ENCODE measurements at regions not wholly inside any gene's neighbourhood (a gene's known extent, or its start where the extent isn't known, plus 50 kb on each side); places are given as distances from the start of the nearest gene placed in this dataset.
"Not testable (repeated sequence)": the region's sequence is repeated elsewhere in the genome, so short reads cannot be mapped to it uniquely, and the experiment has no call there.

DNA sequence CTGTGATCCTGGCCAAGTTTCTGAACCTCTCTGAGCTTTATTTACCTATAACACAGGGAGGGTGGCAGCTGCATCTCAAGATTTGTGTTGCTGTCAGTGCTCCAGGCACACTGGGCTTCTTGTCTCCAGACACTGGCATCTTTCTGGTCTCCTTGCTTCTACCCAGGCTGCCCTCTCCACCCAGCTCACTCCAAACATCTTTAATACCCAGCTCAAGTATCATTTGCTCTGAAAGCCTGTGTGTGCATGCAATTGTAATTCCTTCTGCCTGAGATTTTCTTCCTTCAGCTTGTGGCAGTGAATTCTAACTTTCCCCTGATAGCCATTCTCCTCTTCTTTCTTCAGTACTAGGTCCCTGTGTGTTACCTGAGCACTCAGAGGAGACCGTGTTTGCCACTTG is 50.7 kb upstream of the USP7 start:
- Histone ChIP-seq H3K36me3 (ENCODE audit: control insufficient read depth in 2 of 2, extremely low read depth in 1 of 2, insufficient read depth in 1 of 2, low read length in 1 of 2) (no peaks in the 10 kb centered on the region), H3K4me3 (ENCODE audit: control insufficient read depth in 1 of 2, extremely low read depth in 1 of 2, low read length in 1 of 2) (no peak overlapping the region), H3K27ac (ENCODE audit: low read length) (no peak overlapping the region), H3K4me1 (ENCODE audit: control insufficient read depth in 1 of 2, extremely low read depth in 1 of 2, insufficient read depth in 2 of 2, low read length in 2 of 2) (no peaks in the 10 kb centered on the region), H3K27me3 (replicated peaks in 1 of 2; ENCODE audit: control insufficient read depth in 2 of 2, extremely low read depth in 1 of 2, insufficient read depth in 2 of 2, low read length in 1 of 2) (peaks cover 0 to 42% of the 10 kb centered on the region in 2 experiments), H3K9me3 (no peaks in the 10 kb centered on the region)
- ChIA-PET CTCF (interaction anchor here in 1 of 2 donors (0.8 kb wide), 1 partner anchor 78 kb away, joined by 3 read pairs; no protein-coding TSS in a partner anchor), POLR2A (no interaction called here)
- Mint-ChIP-seq H3K27ac (no peak overlapping the region), H3K36me3 (peaks cover 3% of the 10 kb centered on the region), H3K27me3 (peaks cover 10 to 20% of the 10 kb centered on the region in 2 donors), H3K4me3 (no peak overlapping the region), H3K9me3 (peaks cover 5 to 7% (median 7%) of the 10 kb centered on the region in 3 donors), H3K4me1 (peaks cover 0 to 4% (median 0%) of the 10 kb centered on the region in 3 donors)
- 100% methylated on average over 1 of the region's 1 CpG for WGBS (ENCODE audit: insufficient coverage)
- ATAC-seq (replicated peaks in 1 of 4): no peak
- DNase-seq: no peak

DNA sequence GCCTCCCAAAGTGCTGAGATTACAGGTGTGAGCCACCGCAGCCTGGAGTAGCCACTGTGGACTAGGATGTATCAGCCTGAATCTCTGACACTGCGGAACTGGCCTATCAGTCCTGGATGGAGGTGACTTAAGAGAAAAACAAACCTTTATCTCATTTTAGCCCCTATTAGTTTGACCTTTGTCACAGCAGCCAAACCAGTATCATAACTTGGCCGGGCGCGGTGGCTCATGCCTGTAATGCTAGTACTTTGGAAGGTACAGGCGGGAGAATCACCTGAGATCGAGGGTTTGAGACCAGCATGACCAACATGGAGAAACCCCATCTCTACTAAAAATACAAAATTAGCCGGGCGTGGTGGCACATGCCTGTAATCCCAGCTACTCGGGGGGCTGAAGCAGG is 51.8 kb upstream of the USP7 start:
- Mint-ChIP-seq H3K27me3 (peaks cover 10 to 20% of the 10 kb centered on the region in 2 donors), H3K9me3 (peaks cover 5 to 7% (median 7%) of the 10 kb centered on the region in 3 donors), H3K36me3 (peaks cover 3% of the 10 kb centered on the region), H3K27ac (no peak overlapping the region), H3K4me3 (no peak overlapping the region), H3K4me1 (peaks cover 0 to 4% (median 0%) of the 10 kb centered on the region in 3 donors)
- ChIA-PET CTCF (no interaction called here), POLR2A (no interaction called here)
- H3K9me3 ChIP-seq: no peaks in the 10 kb centered on the region
- ATAC-seq (replicated peaks in 1 of 4) (no peak), DNase-seq (no peak)
- no CpG with 5 or more reads among the region's 10 CpGs for WGBS (ENCODE audit: insufficient coverage)
- peaks cover 0 to 38% of the 10 kb centered on the region in 2 experiments for H3K27me3 ChIP-seq (replicated peaks in 1 of 2; ENCODE audit: control insufficient read depth in 2 of 2, extremely low read depth in 1 of 2, insufficient read depth in 2 of 2, low read length in 1 of 2)
- no peak overlapping the region for H3K4me3 ChIP-seq (ENCODE audit: control insufficient read depth in 1 of 2, extremely low read depth in 1 of 2, low read length in 1 of 2)
- no peak overlapping the region for H3K27ac ChIP-seq (ENCODE audit: low read length)
- no peaks in the 10 kb centered on the region for H3K36me3 ChIP-seq (ENCODE audit: control insufficient read depth in 2 of 2, extremely low read depth in 1 of 2, insufficient read depth in 1 of 2, low read length in 1 of 2)
- H3K4me1 ChIP-seq (ENCODE audit: control insufficient read depth in 1 of 2, extremely low read depth in 1 of 2, insufficient read depth in 2 of 2, low read length in 2 of 2): no peaks in the 10 kb centered on the region

GRCh38 chr16:9016005-9016404 is 52.3 kb upstream of the USP7 start:
- POLR2A ChIA-PET; H3K36me3 ChIP-seq (ENCODE audit: control insufficient read depth in 2 of 2, extremely low read depth in 1 of 2, insufficient read depth in 1 of 2, low read length in 1 of 2); H3K4me1 Mint-ChIP-seq; H3K9me3 Mint-ChIP-seq; H3K4me3 ChIP-seq (ENCODE audit: control insufficient read depth in 1 of 2, extremely low read depth in 1 of 2, low read length in 1 of 2); H3K4me1 ChIP-seq (ENCODE audit: control insufficient read depth in 1 of 2, extremely low read depth in 1 of 2, insufficient read depth in 2 of 2, low read length in 2 of 2); H3K36me3 Mint-ChIP-seq; DNase-seq; H3K27ac ChIP-seq (ENCODE audit: low read length); H3K9me3 ChIP-seq; ATAC-seq (replicated peaks in 1 of 4); H3K27ac Mint-ChIP-seq; H3K4me3 Mint-ChIP-seq: not testable (repeated sequence)
- peaks cover 0 to 38% of the 10 kb centered on the region in 2 experiments for H3K27me3 ChIP-seq (replicated peaks in 1 of 2; ENCODE audit: control insufficient read depth in 2 of 2, extremely low read depth in 1 of 2, insufficient read depth in 2 of 2, low read length in 1 of 2)
- H3K27me3 Mint-ChIP-seq: peaks cover 10 to 20% of the 10 kb centered on the region in 2 donors
- WGBS (ENCODE audit: insufficient coverage): no CpG with 5 or more reads among the region's 1 CpG
- CTCF ChIA-PET: interaction anchor here in 1 of 2 donors (0.7 kb wide), 2 partner anchors 18 to 37 kb away, joined by 5 to 6 read pairs; no protein-coding TSS in a partner anchor

GRCh38 chr16:9016824-9017223 is 53.1 kb upstream of the USP7 start:
- Histone ChIP-seq H3K9me3 (no peaks in the 10 kb centered on the region), H3K4me1 (ENCODE audit: control insufficient read depth in 1 of 2, extremely low read depth in 1 of 2, insufficient read depth in 2 of 2, low read length in 2 of 2) (no peaks in the 10 kb centered on the region), H3K27ac (ENCODE audit: low read length) (no peak overlapping the region), H3K27me3 (replicated peaks in 1 of 2; ENCODE audit: control insufficient read depth in 2 of 2, extremely low read depth in 1 of 2, insufficient read depth in 2 of 2, low read length in 1 of 2) (peaks cover 0 to 33% of the 10 kb centered on the region in 2 experiments), H3K4me3 (ENCODE audit: control insufficient read depth in 1 of 2, extremely low read depth in 1 of 2, low read length in 1 of 2) (no peak overlapping the region), H3K36me3 (ENCODE audit: control insufficient read depth in 2 of 2, extremely low read depth in 1 of 2, insufficient read depth in 1 of 2, low read length in 1 of 2) (no peaks in the 10 kb centered on the region)
- no peak for DNase-seq
- peaks cover 0 to 4% (median 0%) of the 10 kb centered on the region in 3 donors for H3K4me1 Mint-ChIP-seq
- CTCF ChIA-PET: interaction anchor here (0.6 to 0.7 kb wide), 3 partner anchors 13 to 36 kb away, joined by 4 to 6 read pairs (median 5); no protein-coding TSS in a partner anchor
- no peak for ATAC-seq (replicated peaks in 1 of 4)
- H3K27ac Mint-ChIP-seq: no peak overlapping the region
- H3K27me3 Mint-ChIP-seq: peaks cover 10 to 20% of the 10 kb centered on the region in 2 donors
- H3K36me3 Mint-ChIP-seq: peaks cover 3% of the 10 kb centered on the region
- 50% methylated on average over 3 of the region's 3 CpGs for WGBS (ENCODE audit: insufficient coverage)
- H3K4me3 Mint-ChIP-seq: no peak overlapping the region
- POLR2A ChIA-PET: no interaction called here
- H3K9me3 Mint-ChIP-seq: peaks cover 5 to 7% (median 7%) of the 10 kb centered on the region in 3 donors

DNA sequence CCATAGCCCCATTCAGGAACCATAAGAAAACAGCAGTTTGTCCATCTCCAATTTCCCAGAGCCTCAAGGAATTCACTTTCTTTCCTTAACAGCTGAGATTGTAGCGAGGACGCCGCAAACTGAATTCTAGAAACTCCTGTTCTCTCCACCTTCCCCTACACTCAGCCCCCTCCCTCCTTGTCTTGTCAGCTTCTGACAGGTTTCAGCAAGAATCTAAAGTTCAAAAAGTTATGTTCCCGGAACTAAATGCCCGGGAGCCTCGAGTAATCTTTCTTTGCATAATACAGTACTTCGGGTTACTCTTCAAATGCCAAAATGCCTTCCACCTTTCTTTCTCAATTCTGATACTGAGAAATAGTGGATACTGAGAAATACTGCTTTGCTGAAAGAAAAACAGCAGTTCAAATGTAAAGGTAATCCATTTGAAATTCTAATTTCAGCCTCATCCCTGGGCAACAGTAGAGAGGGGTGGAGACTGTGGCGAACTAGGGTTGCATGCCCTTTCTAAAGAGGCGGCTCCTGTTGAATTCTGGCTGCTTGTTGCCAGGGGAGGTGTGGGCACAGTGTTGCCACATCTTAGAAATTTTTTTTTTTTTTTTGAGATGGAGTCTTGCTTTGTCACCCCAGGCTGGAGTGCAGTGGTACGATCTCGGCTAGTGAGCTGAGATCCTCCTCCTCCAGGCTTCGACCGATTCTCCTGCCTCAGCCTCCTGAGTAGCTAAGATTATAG is 63.5 kb upstream of the USP7 start:
- no peak overlapping the region for H3K27ac ChIP-seq (ENCODE audit: low read length)
- no peaks in the 10 kb centered on the region for H3K4me1 ChIP-seq (ENCODE audit: control insufficient read depth in 1 of 2, extremely low read depth in 1 of 2, insufficient read depth in 2 of 2, low read length in 2 of 2)
- Mint-ChIP-seq H3K36me3 (no peaks in the 10 kb centered on the region), H3K4me1 (no peaks in the 10 kb centered on the region), H3K27me3 (peaks cover 2 to 3% of the 10 kb centered on the region in 2 donors), H3K4me3 (no peak overlapping the region), H3K27ac (no peak overlapping the region), H3K9me3 (no peaks in the 10 kb centered on the region)
- H3K27me3 ChIP-seq (replicated peaks in 1 of 2; ENCODE audit: control insufficient read depth in 2 of 2, extremely low read depth in 1 of 2, insufficient read depth in 2 of 2, low read length in 1 of 2): peaks cover 0 to 6% of the 10 kb centered on the region in 2 experiments
- ChIA-PET CTCF (interaction anchor here in 1 of 2 donors (0.6 kb wide), 1 partner anchor 104 kb away, joined by 5 read pairs; no protein-coding TSS in a partner anchor), POLR2A (interaction anchor here in 1 of 2 donors (0.7 to 0.8 kb wide), 2 partner anchors 117 to 144 kb away, joined by 3 read pairs; no protein-coding TSS in a partner anchor)
- H3K36me3 ChIP-seq (ENCODE audit: control insufficient read depth in 2 of 2, extremely low read depth in 1 of 2, insufficient read depth in 1 of 2, low read length in 1 of 2): no peaks in the 10 kb centered on the region
- no peak overlapping the region for H3K4me3 ChIP-seq (ENCODE audit: control insufficient read depth in 1 of 2, extremely low read depth in 1 of 2, low read length in 1 of 2)
- DNase-seq (no peak), ATAC-seq (replicated peaks in 1 of 4) (no peak)
- WGBS (ENCODE audit: insufficient coverage): 89% methylated on average over 4 of the region's 13 CpGs
- H3K9me3 ChIP-seq: no peaks in the 10 kb centered on the region

DNA sequence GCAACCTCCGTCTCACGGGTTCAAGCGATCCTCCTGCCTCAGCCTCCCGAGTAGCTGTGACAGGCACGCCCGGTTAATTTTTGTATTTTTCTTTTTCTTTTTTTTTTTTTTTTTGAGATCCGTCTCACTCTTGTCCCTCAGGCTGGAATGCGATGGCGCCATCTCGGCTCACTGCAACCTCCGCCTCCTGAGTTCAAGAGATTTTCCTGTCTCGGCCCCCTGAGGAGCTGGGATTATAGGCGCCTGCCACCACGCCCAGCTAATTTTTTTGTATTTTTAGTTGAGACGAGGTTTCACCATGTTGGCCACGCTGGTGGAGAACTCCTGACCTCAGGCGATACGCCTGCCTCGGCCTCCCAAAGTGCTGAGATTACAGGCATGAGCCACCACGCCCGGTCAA is 63.0 kb upstream of the HAPSTR1 start:
- H3K9me3 ChIP-seq; H3K4me3 Mint-ChIP-seq; H3K27ac ChIP-seq (ENCODE audit: low read length); H3K9me3 Mint-ChIP-seq; H3K36me3 ChIP-seq (ENCODE audit: control insufficient read depth in 2 of 2, extremely low read depth in 1 of 2, insufficient read depth in 1 of 2, low read length in 1 of 2); H3K4me1 ChIP-seq (ENCODE audit: control insufficient read depth in 1 of 2, extremely low read depth in 1 of 2, insufficient read depth in 2 of 2, low read length in 2 of 2); H3K4me1 Mint-ChIP-seq; H3K27me3 ChIP-seq (replicated peaks in 1 of 2; ENCODE audit: control insufficient read depth in 2 of 2, extremely low read depth in 1 of 2, insufficient read depth in 2 of 2, low read length in 1 of 2); H3K4me3 ChIP-seq (ENCODE audit: control insufficient read depth in 1 of 2, extremely low read depth in 1 of 2, low read length in 1 of 2); ATAC-seq (replicated peaks in 1 of 4); POLR2A ChIA-PET; DNase-seq; H3K27ac Mint-ChIP-seq; H3K27me3 Mint-ChIP-seq; H3K36me3 Mint-ChIP-seq: not testable (repeated sequence)
- CTCF ChIA-PET: interaction anchor here in 1 of 2 donors (0.6 kb wide), 1 partner anchor 149 kb away, joined by 3 read pairs; no protein-coding TSS in a partner anchor
- 90% methylated on average over 18 of the region's 21 CpGs for WGBS (ENCODE audit: insufficient coverage)

All from T-cell (primary cell).